Suprapubic skin (tissue), 4 donors: ENCODE measurements at regions not wholly inside any gene's neighbourhood (a gene's known extent, or its start where the extent isn't known, plus 50 kb on each side); places are given as distances from the start of the nearest gene placed in this dataset.

Experiments
- DNase-seq, 2 donors: peaks; one replicate each; pipeline ENCODE4 v3.0.0-alpha.2; 2019; ENCODE audit warnings: low spot score in 2 of 2
- H3K27ac ChIP-seq: fragments of 200-600 bp; sonication (generic); one replicate; pipeline ENCODE4 v1.5.1; 2019
- H3K27me3 ChIP-seq: fragments of 200-600 bp; sonication (generic); one replicate; pipeline ENCODE4 v1.5.1; 2019
- H3K36me3 ChIP-seq: fragments of 200-600 bp; sonication (generic); one replicate; pipeline ENCODE4 v1.5.1; 2019
- H3K4me1 ChIP-seq: fragments of 200-600 bp; sonication (generic); one replicate; pipeline ENCODE4 v1.5.1; 2019
- H3K4me3 ChIP-seq: fragments of 200-600 bp; sonication (generic); one replicate; pipeline ENCODE4 v1.5.1; 2019; ENCODE audit warnings: mild to moderate bottlenecking
- H3K9me3 ChIP-seq: fragments of 200-600 bp; sonication (generic); one replicate; pipeline ENCODE4 v1.5.1; 2019
- EP300 ChIP-seq: sonication (generic); formaldehyde crosslinking; IDR thresholded peaks from one replicate; pipeline ENCODE4 v1.6.1; 2017; ENCODE audit warnings: antibody characterized with exemption
- POLR2A ChIP-seq, 2 donors: fragments of 450-650 bp; IDR thresholded peaks; one replicate each; pipeline ENCODE4 v1.6.1; 2017; ENCODE audit warnings: antibody characterized with exemption in 2 of 2, mild to moderate bottlenecking in 2 of 2, moderate library complexity in 2 of 2
- POLR2AphosphoS5 ChIP-seq, 3 donors: sonication (generic); formaldehyde crosslinking; IDR thresholded peaks; one replicate each; pipeline ENCODE4 v1.6.1; 2017; ENCODE audit warnings: antibody characterized with exemption in 3 of 3
- WGBS: methylation state at CpG from one replicate; pipeline ENCODE4 v1.1.5; 2018; 5-methylcytosine and 5-hydroxymethylcytosine counted together
- TF ChIP-seq, protein P1 (sequence below), 2 donors: fragments of 200-600 bp in 1 of 2; fragments of 450-650 bp in 1 of 2; sonication (generic) in 1 of 2; IDR thresholded peaks; one replicate each; pipeline ENCODE4 v1.5.1; 2016 to 2019; ENCODE audit warnings: antibody characterized with exemption in 2 of 2, mild to moderate bottlenecking in 1 of 2, moderate library complexity in 1 of 2

DNA sequence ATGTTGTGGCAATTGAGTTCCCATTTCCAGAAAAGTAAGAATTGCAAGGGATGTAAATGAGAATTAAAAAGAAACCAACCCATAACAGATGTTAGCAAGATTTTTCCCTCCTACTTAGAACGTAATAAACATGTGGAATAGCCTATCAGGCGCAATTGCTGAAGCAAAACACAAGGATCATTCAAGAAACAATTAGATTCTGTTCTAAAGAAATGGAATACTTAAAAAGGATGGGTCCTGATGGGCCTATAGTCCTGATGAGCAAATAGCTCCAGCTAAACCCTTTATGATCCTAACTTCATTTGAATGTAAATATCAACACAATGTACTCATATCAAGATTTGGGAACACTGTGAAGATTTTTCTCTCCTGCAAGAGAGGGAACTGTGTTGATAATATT is 771.0 kb upstream of the CDH7 start:
- Histone ChIP-seq H3K27ac (no peak overlapping the region), H3K4me3 (no peak overlapping the region), H3K9me3 (no peaks in the 10 kb centered on the region), H3K36me3 (no peaks in the 10 kb centered on the region), H3K27me3 (no peaks in the 10 kb centered on the region), H3K4me1 (no peaks in the 10 kb centered on the region)
- WGBS: 85% methylated on average over 2 of the region's 2 CpGs
- DNase-seq: no peak
- no peak for TF ChIP-seq POLR2AphosphoS5 (IDR thresholded peaks at IDR 0.05)
- no peak for TF ChIP-seq POLR2A (IDR thresholded peaks at IDR 0.05)
- TF ChIP-seq EP300: no peak
- TF ChIP-seq, protein P1, sequence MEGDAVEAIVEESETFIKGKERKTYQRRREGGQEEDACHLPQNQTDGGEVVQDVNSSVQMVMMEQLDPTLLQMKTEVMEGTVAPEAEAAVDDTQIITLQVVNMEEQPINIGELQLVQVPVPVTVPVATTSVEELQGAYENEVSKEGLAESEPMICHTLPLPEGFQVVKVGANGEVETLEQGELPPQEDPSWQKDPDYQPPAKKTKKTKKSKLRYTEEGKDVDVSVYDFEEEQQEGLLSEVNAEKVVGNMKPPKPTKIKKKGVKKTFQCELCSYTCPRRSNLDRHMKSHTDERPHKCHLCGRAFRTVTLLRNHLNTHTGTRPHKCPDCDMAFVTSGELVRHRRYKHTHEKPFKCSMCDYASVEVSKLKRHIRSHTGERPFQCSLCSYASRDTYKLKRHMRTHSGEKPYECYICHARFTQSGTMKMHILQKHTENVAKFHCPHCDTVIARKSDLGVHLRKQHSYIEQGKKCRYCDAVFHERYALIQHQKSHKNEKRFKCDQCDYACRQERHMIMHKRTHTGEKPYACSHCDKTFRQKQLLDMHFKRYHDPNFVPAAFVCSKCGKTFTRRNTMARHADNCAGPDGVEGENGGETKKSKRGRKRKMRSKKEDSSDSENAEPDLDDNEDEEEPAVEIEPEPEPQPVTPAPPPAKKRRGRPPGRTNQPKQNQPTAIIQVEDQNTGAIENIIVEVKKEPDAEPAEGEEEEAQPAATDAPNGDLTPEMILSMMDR (IDR thresholded peaks at IDR 0.05): no peak

GRCh38 chr18:64974391-64975125 is 776.3 kb upstream of the CDH7 start:
- H3K9me3 ChIP-seq: no peaks in the 10 kb centered on the region
- no peak for TF ChIP-seq POLR2A (IDR thresholded peaks at IDR 0.05)
- no peak for TF ChIP-seq EP300
- no peak for TF ChIP-seq POLR2AphosphoS5 (IDR thresholded peaks at IDR 0.05)
- TF ChIP-seq, protein P1 (IDR thresholded peaks at IDR 0.05): no peak
- no peaks in the 10 kb centered on the region for H3K4me1 ChIP-seq
- 71% methylated on average over 8 of the region's 8 CpGs for WGBS
- H3K27ac ChIP-seq: no peak overlapping the region
- DNase-seq: no peak
- no peak overlapping the region for H3K4me3 ChIP-seq
- no peaks in the 10 kb centered on the region for H3K27me3 ChIP-seq
- no peaks in the 10 kb centered on the region for H3K36me3 ChIP-seq

GRCh38 chr18:64972545-64972944 is 778.3 kb upstream of the CDH7 start:
- DNase-seq: no peak
- WGBS: 28% methylated on average over 2 of the region's 2 CpGs
- H3K4me3 ChIP-seq: no peak overlapping the region
- no peaks in the 10 kb centered on the region for H3K4me1 ChIP-seq
- H3K9me3 ChIP-seq: no peaks in the 10 kb centered on the region
- no peaks in the 10 kb centered on the region for H3K36me3 ChIP-seq
- H3K27me3 ChIP-seq: no peaks in the 10 kb centered on the region
- TF ChIP-seq POLR2AphosphoS5 (IDR thresholded peaks at IDR 0.05) (no peak), EP300 (no peak), POLR2A (IDR thresholded peaks at IDR 0.05) (no peak)
- TF ChIP-seq, protein P1 (IDR thresholded peaks at IDR 0.05): no peak
- no peak overlapping the region for H3K27ac ChIP-seq

DNA sequence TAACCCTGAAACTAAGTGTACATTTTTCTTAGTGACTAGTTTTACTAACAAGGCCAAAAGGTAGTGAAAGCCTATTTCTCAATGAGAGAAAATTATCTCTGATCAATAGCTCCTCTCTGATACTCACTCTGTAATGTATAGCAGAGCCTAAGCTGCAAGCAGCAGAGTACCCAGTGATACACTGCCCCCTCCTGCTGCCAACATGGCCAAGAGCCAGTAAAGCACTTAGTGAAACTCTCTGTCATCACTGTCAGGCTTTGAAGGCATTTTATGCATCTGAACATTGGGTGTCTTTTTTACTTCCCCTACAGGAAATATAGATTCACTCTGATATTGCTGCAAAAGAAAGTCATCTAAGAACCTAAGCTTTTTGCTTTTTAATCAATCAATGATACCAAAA is 784.1 kb upstream of the CDH7 start:
- Histone ChIP-seq H3K9me3 (no peaks in the 10 kb centered on the region), H3K4me3 (no peak overlapping the region), H3K27me3 (no peaks in the 10 kb centered on the region), H3K27ac (no peak overlapping the region), H3K36me3 (no peaks in the 10 kb centered on the region), H3K4me1 (no peaks in the 10 kb centered on the region)
- no peak for TF ChIP-seq POLR2A (IDR thresholded peaks at IDR 0.05)
- TF ChIP-seq, protein P1 (IDR thresholded peaks at IDR 0.05): no peak
- no peak for TF ChIP-seq POLR2AphosphoS5 (IDR thresholded peaks at IDR 0.05)
- TF ChIP-seq EP300: no peak
- no peak for DNase-seq

DNA sequence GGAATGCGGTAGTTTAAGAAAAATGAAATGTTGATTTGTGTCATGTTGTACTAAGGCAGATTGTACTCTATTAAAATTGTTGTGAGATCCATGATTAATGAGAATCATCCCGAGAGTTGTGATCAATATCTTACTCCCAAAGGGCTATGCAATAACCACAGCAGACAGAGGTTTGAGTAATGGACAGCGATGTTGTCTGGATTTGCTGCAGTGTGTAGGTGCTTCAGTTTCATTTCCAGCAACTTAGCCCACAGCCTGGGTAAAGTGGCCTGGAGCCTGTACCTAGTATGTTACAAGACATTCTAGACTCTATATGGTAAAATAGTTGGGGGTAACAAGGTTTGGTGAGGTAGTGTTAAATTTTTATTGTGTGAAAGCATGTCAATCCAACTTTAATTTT is 794.3 kb upstream of the CDH7 start:
- 66% methylated on average over 3 of the region's 3 CpGs for WGBS
- no peak overlapping the region for H3K4me3 ChIP-seq
- no peaks in the 10 kb centered on the region for H3K9me3 ChIP-seq
- H3K27ac ChIP-seq: no peak overlapping the region
- no peak for DNase-seq
- H3K36me3 ChIP-seq: no peaks in the 10 kb centered on the region
- no peak for TF ChIP-seq POLR2A (IDR thresholded peaks at IDR 0.05)
- TF ChIP-seq, protein P1 (IDR thresholded peaks at IDR 0.05): no peak
- TF ChIP-seq EP300: no peak
- TF ChIP-seq POLR2AphosphoS5 (IDR thresholded peaks at IDR 0.05): no peak
- no peaks in the 10 kb centered on the region for H3K27me3 ChIP-seq
- H3K4me1 ChIP-seq: no peaks in the 10 kb centered on the region
